ENCODE measurements at regions not wholly inside any gene's neighbourhood (a gene's known extent, or its start where the extent isn't known, plus 50 kb on each side); places are given as distances from the start of the nearest gene placed in this dataset.
"Not testable (repeated sequence)": the region's sequence is repeated elsewhere in the genome, so short reads cannot be mapped to it uniquely, and the experiment has no call there.

DNA sequence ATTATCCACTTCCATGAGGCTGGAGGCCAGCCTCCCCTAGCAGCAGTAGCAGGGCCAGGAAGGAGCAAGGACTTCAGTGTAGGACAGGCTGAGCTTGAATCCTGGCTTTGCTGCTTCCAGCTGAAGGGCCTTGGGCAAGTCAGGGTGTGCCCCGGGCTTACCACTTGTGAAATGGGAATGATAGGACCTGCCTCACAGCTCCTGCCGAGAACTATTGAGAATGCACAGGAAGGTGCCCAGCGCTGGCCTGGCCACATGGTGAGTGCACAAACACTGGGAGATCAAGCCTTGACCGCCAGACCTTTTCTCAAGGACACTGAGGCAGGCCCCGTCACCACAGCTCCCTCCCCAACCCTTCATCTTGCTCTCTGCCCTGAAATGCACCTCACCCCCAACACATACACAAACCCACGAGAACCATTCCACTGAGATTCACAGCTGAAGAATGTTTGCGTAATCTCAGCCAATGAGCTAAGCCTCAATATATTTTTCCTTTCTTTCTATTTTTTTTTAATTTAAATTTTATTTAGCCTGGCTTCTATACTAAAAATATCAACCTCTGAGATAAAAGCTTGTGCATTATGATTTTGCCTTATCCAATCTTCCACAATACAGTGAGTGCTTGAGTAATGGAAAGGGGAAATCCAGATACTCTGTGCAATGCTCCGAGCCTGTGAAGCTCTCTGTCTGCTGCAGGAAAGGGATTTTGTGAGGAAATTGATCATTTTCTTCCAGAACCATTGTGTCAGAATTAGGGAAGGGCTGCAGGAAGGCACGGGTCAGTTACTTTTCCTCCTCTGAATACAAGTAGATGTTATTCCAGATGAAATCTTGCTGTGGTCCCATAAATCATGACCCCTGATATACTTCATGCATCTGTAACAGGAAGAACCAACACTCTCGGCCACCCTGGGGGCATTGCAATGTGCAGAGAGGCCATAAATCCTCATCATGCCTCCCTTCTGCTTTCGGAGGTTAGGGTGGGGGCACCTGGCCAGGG is 193.9 kb downstream of the TLE3 start:
- DNase-seq = peak; percentile 54

DNA sequence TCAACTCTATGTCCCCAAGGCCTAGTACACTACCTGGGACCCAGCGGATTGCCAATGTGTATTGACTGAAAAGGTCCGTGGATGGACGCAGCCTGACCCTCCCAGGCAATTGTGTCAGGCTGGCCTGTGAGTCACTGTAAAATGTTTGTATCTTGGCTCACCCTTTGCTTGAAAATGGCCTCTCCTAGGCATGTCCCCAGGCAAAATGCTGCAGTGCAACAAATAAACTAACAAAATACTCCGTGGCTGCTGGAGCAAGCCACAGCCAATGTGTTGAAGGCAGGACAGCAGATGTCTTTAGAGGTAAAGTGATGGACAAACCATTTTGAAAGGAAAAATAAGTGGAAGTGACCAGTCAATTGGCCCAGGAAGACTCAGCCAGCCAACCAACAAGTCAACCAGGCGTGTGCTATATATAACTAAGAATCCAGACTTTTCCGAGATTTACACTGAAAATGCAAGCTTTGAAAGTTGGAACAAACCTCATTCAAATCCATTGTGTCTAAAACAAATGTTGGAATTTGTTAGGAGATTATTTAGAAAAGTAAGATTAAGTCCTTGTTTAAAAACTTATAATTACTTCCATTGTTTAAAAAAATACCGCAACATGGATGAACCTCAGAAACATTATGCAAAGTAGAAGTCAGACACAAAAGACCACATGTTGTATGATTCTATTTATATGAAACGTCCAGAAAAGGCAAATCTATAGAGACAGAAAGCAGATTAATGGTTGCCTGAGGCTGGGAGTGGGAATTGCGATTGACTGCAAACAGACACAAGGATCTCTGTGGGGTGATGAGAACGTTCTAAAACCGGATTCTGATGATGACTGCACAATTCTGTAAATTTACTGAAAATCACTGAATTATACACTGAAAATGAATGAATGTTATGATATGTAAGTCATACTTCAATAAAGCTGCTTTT is 191.2 kb downstream of the TLE3 start:
- DNase-seq = no peak

DNA sequence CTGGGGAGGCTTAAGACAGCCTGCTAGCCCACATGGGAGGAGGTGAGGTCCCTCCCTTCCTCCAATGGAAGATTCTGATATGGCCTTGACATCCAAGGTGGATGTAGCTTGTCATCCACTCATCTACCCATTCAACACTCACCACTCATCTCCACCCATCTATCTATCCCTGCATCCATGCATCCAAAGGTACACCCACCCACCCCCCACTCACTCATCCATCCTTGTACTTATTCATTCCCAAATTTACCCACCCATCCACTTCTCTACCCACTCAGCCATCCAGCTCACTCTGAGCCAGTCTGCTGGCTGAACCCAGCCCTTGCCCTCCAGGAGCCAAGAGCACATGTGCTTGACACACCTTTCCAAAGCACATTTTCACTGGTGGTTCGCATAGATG is 189.7 kb downstream of the TLE3 start:
- no peak for DNase-seq

DNA sequence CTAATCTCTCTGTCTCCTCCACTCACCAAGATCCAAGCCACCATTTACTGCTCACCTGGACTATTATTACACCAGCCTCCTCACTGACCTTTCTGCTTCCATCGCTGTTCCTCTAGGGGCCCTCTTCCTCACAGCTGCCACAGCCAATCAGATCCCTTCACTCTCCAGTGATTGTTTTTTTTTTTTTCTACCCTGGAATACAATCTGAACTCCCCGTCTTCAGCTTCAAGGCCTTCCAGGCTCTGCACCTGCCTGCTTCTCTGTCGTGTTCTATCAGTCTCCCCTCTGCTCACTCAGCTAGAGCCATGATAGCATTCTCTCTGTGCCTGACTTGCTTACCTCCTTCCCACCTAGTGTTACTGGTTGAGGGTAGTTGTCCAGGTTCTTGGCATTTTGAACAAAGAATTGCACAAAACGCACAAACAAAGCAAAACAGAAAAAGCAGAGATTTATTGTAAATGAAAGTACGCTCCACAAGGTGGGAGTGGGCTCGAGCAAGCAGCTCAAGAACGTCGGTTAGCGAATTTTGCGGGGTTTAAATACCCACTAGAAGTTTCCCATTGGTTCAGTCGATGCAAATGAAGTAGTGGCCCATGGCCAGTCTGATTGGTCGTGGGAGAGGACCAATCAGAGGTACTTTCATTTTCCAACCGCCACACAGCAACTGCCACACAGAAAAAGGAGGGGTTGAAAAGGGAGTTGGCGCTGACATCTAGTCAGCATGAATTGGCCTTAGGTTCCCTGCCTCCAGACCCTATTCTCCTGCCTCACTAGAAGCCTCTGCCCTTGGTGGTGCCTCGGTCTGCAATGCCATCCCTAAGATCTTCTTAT is 188.9 kb downstream of the TLE3 start:
- no peak for DNase-seq

DNA sequence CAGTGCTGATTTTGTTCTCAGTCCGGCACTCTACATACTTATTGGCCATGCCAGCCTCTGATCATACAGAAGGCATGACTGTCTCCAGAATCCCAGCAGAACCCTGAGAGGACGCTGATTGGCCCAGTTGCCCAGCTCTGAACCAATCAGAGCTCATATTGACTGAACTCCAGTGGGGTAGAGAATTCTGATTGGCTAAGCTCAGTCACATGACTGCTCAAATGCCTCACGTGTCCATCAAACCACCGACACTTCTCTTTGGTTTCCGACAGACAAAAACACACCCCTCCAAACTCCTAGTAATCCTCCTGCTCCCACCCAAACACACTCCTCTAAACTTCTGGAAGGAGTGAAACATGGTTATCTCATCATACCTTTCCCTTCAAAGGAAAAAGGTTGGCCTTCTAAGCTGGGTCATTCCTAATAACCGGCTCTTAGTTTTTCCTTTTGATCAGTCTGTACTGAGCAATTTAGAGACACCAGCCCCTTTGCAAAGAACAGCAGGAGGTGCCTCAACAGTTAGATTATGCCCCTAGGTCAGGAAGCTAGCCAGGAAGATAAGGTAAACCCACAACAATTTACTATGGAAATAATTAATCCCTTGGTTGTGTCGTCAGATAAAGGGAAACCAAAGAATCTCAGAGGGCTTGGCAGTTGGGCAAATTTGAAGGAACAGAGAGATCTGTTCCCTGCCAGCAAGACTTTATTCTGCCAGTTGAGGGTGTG is 187.8 kb downstream of the TLE3 start:
- DNase-seq = peak; percentile 27

DNA sequence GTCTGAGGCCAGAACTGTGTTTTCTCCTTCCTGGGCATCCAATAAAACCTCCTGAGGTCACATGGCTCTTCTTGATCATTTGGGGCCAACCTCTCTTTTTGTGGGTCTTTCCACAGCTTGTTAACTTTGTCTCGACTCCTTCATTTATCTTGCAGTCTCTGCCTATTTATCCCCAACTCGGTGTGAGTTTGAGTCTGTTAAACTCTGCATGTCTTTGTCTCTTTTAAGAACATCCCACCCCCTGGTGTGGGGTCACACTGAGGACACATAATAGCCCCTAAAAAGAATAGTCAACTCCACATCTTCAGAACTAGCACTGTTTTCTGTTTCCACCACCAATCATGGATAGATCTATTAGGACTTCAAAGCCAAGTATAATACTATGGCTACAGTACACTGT is 187.2 kb downstream of the TLE3 start:
- no peak for DNase-seq

DNA sequence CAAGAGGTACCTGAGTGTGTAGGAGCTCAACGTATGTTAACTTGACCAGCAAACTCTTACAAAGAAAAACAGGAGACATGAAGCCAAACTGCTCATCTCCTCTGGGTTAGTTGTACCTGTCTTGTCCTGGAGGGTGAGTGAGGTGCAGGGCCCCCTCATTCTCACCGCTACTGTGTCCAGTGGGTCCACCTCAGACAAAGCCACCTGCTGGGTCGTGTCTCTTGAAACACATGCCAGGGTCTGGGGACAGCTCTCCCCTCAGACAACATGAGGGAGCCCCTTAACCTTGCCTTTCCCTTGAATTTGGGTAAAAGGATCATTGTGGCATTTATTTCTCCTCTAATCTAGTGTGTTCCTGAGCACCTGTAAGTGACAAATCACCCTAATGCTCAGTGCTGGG is 185.6 kb downstream of the TLE3 start:
- no peak for DNase-seq

DNA sequence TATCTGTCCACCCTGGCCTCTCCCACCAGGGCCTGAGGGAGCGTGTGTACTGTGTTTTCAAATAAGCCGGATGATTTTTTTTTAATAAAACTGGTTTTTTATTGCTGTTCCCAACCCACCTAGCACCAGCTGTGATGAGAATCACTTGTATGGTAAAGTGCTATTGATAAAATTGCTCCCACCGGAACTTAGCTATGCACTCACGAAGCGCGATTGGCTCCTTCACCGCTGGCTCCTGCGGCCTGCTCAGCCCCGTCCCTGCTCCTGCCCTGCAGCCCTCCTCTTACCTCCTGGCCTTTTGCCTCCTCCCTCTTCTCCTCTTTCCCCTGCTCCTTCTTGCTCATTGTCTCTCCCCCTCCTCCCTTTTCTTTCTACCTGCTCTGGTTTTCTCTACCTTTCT is 183.7 kb downstream of the TLE3 start:
- DNase-seq = no peak

DNA sequence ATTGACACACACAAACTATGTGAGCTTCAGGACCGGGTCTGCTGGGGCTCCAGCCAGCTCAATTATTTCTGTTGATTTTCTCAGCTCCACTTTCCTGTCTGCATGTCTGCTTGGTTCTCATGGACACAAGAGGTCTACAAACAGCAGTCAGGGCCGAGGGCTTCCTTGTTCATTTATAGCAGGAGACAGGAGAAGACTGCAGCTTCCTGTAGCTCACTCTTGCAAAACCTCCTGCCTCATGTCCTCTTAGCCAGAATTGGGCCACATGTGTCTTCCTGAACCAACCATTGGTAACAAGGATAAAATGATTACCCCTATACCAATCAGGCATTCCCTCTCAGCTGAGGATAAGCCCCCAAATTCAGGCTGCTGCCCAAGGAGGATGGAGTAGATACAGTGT is 182.8 kb downstream of the TLE3 start:
- DNase-seq = no peak

DNA sequence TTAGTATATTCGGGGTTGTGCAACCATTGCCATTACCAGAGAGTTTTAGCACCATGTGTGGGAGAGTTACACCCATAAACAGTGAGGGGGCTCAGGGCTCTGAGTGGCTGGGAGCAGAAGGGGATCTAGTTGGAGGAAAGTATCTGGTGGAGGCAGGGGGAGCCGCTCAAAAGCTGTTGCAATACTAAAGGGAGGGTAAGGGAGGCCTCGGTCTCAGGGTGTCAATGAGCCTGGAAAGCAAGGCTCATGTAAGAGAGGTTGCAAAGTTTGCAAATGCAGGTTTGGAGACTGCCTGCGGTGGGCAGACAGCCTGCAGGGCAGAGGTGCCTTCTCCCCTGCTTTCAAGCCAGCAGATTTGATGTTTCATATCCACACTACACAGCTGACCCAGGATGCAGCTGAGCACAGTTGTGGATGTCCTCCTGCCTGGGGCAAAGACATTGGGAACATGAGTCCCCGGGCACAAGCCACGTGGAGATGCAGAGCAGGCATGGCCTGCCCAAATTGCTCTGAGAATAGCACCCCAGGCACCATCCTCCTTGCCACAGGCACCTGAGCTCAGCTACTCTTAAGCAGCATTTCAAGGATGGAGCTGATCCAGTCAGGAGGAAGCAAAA is 181.4 kb downstream of the TLE3 start:
- no peak for DNase-seq

DNA sequence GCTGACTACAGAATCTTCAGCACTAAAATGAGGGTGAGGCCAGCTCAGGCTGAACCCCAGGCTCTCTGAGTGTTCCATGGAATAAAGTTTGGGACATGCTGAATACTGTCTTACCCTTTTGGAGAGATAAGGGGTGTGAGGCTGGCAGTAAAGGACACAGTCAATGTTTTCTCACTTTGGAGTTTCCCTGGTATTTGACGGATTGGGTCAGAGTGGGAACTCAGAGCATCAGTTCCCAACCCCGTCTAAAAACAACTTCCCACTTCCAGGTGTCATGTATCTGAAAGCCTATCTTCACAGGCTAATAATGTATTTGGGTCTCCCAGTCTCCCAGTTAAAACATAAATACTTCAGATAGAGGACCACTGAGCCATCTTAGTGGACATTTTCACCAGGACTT is 180.7 kb downstream of the TLE3 start:
- no peak for DNase-seq

DNA sequence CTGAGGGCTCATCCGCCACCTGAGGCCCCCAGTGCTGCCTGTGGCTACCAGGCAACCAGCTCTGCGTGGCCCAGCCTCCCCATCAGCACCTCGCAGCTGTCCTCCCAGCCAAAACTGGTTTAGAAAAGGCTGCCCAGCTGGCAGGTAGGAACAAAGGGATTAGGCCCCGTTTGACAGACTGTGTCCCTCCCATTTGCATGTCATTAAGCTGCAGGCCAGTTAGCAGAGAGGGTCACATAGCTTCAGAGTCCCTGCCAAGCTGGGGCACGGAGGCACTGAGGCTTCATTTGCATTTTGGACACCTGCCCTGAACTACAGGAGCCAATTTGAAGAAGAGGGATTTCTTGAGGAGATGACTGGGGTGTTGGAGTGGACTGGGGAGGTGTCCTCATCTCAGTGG is 177.9 kb downstream of the TLE3 start:
- peak; percentile 51 for DNase-seq

DNA sequence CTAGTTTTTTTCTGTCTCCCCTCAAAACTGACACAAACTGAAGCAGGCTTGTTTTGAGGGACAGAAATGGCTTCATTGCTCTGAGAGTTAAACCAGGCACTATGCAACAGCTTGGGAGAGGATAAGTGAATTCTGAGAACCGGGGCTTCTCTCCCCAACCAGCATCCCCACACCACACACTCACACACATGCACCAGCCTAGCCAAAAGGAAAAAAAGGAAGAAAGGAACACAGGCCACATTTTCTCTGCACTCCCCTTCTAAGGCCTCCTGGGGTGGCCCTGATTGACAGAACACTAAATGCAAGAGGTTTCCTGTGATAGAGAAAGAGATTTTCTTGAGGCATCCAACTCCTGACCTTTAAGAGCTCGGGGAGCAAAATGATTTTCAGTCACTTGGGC is 177.5 kb downstream of the TLE3 start:
- DNase-seq = no peak

DNA sequence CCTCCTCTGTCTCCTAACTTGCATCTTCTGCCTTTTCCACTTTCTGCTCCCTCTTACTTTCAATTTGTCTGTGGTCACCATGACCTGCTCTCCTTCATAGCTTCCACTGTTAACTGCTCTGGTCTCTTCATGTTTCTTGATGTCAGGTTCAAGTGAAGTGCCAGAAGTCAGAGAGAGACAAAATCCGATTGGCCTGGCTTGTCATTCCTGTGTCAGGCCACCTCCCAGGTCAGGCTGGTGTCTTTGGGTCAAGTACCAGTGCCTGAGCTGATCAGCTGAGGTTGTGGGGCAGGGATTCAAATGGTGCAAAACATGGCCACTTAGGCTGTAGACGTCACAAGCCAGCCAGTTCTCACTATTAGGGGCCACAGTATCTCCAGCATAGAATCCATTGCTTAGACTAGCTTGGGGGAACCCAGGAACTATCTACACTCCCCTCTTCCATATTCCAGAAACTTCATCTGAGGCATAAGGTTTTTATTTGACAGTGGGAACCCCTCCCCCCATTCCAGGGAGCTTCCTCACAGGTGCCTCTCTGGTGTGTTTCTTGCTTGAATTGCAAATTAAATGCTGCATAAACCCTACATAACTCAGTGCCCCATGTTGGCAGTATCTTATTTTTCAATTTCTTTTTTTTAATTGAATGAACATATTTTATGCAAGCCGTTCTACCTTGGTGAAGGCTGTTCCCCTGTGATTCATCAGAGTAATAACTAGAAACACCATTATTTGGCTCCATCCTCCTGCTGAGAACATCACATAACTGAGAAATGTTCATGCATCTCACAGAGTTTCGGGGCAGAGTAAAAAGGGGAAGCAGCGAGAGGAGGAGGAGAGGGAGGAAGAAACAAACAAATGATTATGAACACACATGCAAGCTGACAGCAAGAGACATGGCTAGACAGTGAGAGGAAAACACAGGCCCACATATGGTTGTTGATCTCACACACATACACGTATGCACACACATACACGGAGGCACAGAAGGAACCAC is 175.8 kb downstream of the TLE3 start:
- no peak for DNase-seq

DNA sequence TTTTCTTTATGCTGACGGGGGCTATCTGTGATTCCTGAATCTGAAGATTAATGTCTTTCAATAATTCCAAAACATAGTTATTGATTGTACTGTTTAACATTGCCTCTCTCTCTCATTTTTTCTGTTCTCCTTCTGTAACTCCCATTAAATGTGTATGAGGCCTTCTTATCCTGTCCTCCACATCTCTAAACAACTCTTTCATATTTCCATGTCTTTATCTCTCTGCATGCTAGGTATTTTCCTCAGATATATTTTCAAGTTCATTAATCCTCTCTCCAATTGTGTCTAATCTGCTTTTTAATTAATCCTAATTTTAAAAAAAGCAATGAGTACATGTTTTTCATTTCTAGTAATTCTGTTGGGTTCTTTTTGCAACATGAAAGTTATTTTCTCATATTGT is 173.2 kb downstream of the TLE3 start:
- DNase-seq = no peak

DNA sequence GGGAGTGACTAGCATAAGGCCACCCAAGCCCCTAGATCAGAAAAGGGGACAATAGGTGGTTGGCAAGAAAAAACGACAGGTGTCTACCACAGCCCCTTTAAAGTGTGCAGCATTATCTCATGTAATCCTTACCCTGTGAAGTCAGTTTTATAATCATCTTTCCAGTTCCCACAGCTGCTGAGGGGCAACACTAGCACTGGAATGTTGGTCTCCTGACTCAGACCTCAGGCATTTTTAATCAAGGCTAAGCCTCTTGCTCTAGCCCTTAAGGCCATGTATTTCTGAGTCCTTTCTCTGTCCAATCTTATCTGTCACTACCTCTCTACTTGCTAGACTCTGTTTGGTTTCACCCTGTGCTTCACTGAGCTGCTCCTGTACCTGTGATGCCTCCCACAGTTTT is 171.7 kb downstream of the TLE3 start:
- no peak for DNase-seq

DNA sequence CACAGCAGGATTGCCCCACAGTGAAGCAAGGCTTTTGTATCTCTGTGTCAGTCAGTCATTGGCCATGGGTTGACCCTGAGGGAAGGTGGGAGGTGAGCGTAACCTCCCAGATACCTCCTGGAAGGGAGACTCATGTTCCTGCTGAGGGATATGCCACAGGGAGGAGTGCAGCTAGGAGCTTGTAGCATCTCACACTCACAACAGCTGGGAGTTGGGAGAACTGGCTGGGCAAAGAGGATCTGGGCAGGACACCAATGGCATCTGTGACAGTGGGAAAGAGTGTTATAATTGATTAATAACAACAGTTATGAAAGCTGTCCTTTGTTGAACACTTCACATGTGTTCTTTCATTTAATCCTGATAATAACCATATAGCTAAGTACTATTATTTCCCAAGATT is 171.0 kb downstream of the TLE3 start:
- DNase-seq = no peak

DNA sequence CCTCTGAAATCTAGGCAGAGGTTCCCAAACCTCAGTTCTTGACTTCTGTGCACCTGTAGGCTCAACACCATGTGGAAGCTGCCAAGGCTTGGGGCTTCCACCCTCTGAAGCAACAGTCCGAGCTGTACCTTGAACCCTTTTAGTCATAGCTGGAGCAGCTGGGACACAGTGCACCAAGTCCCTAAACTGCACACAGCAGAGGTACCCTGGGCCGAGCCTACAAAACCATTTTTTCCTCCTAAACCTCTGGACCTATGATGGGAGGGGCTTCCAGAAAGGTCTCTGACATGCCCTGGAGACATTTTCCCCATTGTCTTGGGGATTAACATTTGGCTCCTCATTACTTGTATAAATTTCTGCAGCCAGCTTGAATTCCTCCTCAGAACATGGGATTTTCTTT is 168.8 kb downstream of the TLE3 start:
- not testable (repeated sequence) for DNase-seq

DNA sequence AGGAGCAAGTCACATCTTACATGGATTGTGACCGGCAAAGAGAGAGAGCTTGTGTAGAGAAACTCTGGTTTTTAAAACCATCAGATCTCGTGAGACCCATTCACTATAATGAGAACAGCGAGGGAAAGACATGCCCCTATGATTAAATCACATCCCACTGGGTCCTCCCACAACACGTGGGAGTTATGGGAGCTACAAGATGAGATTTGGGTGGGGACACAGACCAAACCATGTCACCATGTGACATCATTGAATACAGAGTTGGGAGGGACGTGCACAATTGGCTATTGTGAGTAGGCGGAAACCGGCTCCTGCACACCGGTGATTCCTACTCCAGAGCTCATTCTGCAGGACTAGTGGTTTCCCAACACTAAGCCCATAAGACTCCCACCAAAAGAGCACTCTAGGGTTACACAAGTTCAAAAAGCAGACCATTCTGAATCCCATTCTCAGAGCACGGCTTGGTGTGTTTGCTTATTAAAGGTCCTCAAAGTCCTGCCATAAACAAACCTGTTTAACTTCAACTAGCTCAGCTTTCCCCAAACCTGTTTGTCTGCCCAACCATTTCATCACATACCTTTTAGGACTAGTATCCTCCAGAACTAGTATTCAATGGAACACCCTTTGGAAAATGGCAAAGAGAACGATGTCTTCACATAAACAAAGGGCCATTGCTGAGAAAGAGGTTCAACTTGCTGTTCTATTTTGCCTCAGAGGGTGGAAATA is 167.6 kb downstream of the TLE3 start:
- no peak for DNase-seq

DNA sequence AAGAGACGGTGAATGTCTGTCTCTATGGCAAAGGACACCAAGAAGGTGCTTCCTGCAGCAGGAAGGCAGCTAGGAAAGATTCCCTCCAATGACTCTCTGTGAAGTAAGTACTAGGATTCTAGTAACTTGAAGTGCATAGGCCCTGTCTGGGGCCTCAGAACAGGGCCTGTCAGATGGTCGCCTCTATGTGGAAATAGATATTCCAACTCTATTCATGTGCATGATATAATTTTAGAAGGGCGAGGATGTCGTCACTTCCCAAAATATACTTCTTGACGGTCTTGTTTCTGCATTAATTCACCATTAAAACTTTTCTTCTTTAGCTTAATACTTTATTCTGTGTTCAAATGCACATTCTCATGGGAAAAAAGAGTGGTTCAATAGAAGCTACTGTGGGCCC is 167.0 kb downstream of the TLE3 start:
- DNase-seq = no peak
